ENCODE measurements at regions not wholly inside any gene's neighbourhood (a gene's known extent, or its start where the extent isn't known, plus 50 kb on each side); places are given as distances from the start of the nearest gene placed in this dataset.

DNA sequence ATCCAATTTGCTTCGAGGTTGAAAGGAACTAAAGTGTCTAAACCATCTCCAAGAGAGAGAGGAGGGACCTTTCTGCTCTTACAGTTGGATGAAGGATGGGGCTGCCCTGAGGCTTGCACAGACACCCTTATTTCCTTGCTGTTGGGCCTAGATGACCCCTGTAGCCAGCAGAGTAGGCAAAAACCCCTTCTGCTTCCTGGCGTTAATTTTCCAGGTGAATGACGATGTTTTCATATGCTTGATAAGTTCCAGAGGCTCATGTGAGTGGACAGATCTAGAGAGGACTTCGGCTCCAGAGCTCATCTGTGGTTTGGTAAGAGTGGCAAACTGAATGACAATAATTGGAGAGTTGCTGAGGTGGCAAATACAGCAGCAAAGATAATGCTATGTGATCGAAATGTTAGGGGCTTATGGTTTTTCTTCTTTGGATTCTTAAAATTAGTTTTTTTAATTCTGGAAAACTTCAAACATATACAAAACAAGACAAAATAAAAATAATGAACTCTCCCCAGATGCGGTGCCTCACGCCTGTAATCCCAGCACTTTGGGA is 98.6 kb upstream of the MAP4K3 start:
- Histone ChIP-seq H3K27me3 (ENCODE audit: control insufficient read depth, insufficient read depth, low read length) (no peaks in the 10 kb centered on the region), H3K4me3 (ENCODE audit: insufficient read depth, low read depth, low read length) (no peak overlapping the region), H3K36me3 (replicated peaks; ENCODE audit: control insufficient read depth, insufficient read depth, low read length) (no peaks in the 10 kb centered on the region)
- no peak for DNase-seq

DNA sequence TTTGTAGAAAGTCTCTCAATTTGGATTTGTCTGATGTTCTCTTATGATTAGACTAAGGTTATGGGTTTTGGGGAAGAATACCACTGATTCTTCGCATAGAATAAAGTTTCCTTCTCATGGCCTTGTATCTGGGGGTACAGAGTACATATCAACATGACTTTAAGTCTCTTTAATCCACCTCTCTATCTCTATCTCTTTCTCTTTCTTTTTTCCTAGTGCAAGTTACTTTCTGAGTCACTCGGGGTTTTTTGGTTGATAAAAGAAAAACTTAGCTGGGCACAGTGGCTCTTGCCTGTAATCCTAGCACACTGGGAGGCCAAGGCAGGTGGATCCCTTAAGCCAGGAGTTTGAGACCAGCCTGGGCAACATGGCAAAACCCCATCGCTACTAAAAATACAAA is 100.1 kb upstream of the MAP4K3 start:
- no peak overlapping the region for H3K4me3 ChIP-seq (ENCODE audit: insufficient read depth, low read depth, low read length)
- no peaks in the 10 kb centered on the region for H3K27me3 ChIP-seq (ENCODE audit: control insufficient read depth, insufficient read depth, low read length)
- no peak for DNase-seq
- H3K36me3 ChIP-seq (replicated peaks; ENCODE audit: control insufficient read depth, insufficient read depth, low read length): no peaks in the 10 kb centered on the region

DNA sequence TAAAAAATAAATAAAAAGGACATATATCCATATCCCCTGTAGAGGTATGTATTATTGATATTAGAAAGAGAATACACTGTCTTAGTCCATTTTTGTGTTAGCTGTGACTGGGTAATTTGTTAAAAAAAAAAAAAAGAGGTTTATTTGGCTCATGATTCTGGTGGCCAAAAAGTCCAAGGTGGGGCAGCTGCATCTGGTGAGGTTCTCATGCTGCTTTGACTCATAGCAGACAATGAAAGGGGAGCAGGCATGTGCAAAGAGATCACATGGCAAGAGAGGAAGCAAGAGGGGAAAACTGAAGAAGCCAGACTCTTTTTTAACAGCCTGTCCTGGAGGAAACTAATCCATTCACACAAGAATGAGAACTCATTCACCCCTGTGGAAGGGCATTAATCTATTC is 101.6 kb upstream of the MAP4K3 start:
- Histone ChIP-seq H3K36me3 (replicated peaks; ENCODE audit: control insufficient read depth, insufficient read depth, low read length) (no peaks in the 10 kb centered on the region), H3K4me3 (ENCODE audit: insufficient read depth, low read depth, low read length) (no peak overlapping the region), H3K27me3 (ENCODE audit: control insufficient read depth, insufficient read depth, low read length) (no peaks in the 10 kb centered on the region)
- DNase-seq: no peak

DNA sequence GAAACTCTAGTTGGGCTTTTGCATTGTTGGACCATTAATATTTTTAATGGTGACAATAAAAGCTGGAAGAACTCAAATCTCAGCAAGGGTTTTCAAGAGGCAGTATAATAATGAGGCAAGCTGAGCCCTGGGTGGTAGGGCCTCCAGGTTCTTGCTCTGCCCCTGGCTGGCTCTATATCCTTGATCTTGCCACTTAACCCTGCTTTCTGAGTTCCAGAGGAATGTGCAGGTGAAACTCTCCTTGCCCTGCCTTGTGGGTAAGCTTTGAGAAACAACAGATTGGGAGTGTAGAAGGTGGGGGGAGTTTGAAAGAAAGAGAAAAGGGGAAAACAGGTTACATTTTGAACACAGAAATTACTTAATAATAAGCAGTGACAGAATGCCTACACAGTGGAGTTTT is 103.3 kb upstream of the MAP4K3 start:
- DNase-seq: no peak
- Histone ChIP-seq H3K36me3 (replicated peaks; ENCODE audit: control insufficient read depth, insufficient read depth, low read length) (no peaks in the 10 kb centered on the region), H3K4me3 (ENCODE audit: insufficient read depth, low read depth, low read length) (no peak overlapping the region), H3K27me3 (ENCODE audit: control insufficient read depth, insufficient read depth, low read length) (no peaks in the 10 kb centered on the region)

DNA sequence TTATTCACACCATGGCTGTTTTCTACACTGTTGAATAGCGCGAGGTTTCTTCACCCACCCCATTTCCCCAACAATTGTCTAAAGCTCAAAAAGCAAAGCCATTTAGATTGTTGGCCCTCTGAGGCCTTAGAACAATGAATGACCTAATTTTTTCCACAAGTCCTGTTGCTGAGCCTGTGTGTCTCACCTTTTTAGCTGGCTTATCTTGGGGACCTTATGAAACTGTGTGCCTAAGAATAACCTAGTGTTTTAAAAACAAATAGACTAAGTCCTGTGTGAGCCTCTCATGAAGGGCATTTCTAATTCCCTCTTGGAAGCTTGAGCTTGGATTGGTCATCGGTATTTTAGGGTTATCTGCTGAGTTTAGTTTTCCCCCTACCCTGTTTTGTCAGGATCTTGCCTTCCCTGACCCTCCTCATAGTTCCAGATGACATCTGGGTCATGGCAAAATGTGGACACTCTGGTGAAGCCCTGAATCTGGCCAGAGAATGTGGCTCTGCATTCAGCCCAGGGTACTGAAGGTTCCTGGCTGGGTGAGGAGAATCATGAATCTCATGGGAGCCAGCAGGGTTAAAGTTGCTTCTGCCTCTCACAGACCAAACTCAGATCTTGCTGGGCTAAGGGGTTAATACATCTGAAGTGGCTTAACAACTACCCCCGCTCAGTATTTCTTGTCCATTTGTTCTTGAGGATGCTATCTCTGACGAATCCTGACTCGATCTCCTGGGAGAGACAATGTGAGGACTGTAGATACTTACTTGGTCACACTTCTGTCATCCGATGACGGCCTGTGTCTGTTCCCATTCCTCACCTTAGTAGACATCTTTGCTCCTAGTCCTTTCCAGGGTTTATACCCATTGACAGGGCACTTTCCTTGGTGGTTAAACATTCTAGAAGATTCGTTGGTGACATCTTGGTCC is 104.2 kb upstream of the MAP4K3 start:
- no peaks in the 10 kb centered on the region for H3K36me3 ChIP-seq (replicated peaks; ENCODE audit: control insufficient read depth, insufficient read depth, low read length)
- no peak overlapping the region for H3K4me3 ChIP-seq (ENCODE audit: insufficient read depth, low read depth, low read length)
- DNase-seq: no peak
- H3K27me3 ChIP-seq (ENCODE audit: control insufficient read depth, insufficient read depth, low read length): no peaks in the 10 kb centered on the region

DNA sequence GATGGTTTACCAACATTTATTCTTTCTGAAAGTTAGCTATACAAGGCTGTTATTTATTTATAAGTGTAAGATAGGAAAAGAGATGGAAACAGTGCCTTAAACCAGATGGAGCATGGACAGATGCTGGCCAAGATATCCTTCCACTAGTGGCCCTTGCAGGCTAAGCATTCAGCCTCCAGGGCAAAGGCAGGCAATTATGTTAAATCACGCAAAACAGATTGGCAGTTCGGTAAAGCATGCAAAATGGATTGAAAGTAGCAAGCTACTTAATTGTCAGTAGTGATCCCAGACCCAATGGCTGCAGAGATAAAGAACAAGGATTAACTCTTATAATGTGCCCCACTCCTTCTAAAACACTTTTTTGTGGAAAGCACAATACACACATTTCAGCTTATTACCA is 105.4 kb upstream of the MAP4K3 start:
- no peak overlapping the region for H3K4me3 ChIP-seq (ENCODE audit: insufficient read depth, low read depth, low read length)
- H3K27me3 ChIP-seq (ENCODE audit: control insufficient read depth, insufficient read depth, low read length): no peaks in the 10 kb centered on the region
- no peaks in the 10 kb centered on the region for H3K36me3 ChIP-seq (replicated peaks; ENCODE audit: control insufficient read depth, insufficient read depth, low read length)
- no peak for DNase-seq

DNA sequence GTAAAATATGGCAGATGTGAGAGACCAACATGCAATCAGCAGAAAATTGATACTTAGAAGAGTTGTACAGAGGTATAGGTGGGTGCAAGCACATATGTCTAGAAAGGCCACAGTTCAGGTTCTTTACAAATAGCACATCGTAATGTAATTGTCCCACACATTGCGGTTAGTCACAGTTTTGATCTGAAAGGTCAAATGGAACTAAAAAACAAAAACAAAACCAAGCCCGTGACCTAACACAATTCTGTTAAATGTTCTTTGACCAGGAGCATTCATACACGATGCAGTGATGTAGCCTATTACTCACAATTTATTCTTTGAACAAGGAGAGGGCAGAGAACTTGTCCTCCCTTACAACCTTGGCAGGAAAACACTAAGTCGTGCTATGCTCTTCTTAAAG is 108.9 kb upstream of the MAP4K3 start:
- Histone ChIP-seq H3K36me3 (replicated peaks; ENCODE audit: control insufficient read depth, insufficient read depth, low read length) (no peaks in the 10 kb centered on the region; the same call in 1 of the 2 replicates), H3K4me3 (ENCODE audit: insufficient read depth, low read depth, low read length) (no peak overlapping the region), H3K27me3 (ENCODE audit: control insufficient read depth, insufficient read depth, low read length) (no peaks in the 10 kb centered on the region)
- DNase-seq: no peak

DNA sequence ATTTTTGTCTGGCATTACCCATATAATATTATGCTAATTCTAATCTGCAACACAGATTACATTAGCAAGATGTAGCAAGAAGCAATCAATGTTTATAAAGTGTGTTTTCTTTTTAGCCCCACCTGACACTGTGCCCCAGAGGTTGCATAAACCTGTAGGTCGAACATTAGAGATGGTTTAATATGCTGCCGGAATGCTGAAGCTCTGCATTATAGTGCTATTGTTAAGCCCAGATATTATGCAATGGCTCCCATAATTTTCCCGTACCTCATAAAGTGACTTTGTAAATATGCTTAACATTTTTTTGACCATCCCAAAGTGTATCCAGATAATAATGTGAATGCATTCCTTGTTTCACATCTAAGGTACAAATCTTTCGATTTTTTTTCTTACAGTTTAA is 109.3 kb upstream of the MAP4K3 start:
- Histone ChIP-seq H3K27me3 (ENCODE audit: control insufficient read depth, insufficient read depth, low read length) (no peaks in the 10 kb centered on the region), H3K36me3 (replicated peaks; ENCODE audit: control insufficient read depth, insufficient read depth, low read length) (no peaks in the 10 kb centered on the region; the same call in 1 of the 2 replicates), H3K4me3 (ENCODE audit: insufficient read depth, low read depth, low read length) (no peak overlapping the region)
- DNase-seq: no peak

DNA sequence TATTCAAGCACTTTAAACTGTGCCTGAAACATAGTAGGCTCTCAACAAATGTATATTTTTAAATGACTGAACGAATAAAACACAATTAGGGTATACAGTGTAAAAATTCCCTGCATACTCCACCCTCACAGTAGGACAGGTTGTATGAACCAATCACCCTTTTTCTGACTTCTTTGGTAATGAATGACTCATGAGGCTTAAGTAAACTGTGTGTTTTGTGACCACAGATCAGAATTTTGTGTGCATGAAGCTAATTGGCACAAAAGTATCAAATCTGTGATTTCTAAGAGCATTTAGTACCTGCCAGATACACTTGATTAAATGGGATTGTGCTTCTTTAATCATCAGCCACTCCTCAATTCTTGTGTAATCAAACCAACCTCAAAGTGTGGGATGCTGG is 109.9 kb upstream of the MAP4K3 start:
- DNase-seq: no peak
- H3K27me3 ChIP-seq (ENCODE audit: control insufficient read depth, insufficient read depth, low read length): no peaks in the 10 kb centered on the region
- H3K36me3 ChIP-seq (replicated peaks; ENCODE audit: control insufficient read depth, insufficient read depth, low read length): no peaks in the 10 kb centered on the region; the same call in 1 of the 2 replicates
- H3K4me3 ChIP-seq (ENCODE audit: insufficient read depth, low read depth, low read length): no peak overlapping the region

DNA sequence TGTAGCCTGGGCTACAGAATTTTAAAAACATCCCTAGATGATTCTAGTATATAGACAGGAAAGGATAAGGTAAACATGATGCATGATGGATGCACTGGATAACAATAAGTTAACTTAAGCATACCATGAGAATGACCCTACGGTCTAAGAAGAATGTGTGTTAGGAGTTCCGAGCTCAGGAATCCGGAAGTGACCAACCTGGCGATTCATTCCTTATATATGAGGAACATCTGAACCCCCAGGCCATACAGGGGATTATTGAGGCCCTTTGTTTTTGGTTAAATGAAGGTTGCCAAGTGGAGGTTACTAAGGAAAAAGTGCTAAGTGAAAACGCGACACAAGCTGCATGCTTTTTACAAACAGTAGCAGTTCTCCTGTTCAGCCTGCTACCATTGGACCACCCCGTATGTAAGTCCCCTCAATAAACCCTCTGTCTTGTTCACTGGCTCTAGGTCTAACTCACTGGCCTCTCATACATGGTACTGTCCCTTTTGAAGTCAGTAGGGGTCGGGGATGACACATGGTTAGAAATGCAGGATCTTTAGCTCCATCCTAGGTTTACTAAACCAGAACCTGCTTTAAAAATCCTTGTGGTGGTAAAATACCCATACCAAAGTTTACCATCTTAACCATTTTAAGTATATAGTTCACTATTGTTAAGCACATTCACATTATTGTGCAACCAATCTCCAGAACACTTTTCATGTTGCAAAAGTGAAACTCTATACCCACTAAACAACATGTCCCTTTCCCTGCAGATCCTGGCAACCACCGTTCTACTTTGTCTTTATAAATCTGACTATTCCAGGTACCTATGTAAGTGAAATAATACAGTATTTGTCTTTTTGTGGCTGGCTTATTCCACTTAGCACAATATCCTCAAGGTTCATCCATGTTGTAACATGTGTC is 111.0 kb upstream of the MAP4K3 start:
- no peak for DNase-seq
- H3K27me3 ChIP-seq (ENCODE audit: control insufficient read depth, insufficient read depth, low read length): no peaks in the 10 kb centered on the region
- no peaks in the 10 kb centered on the region; the same call in 1 of the 2 replicates for H3K36me3 ChIP-seq (replicated peaks; ENCODE audit: control insufficient read depth, insufficient read depth, low read length)
- H3K4me3 ChIP-seq (ENCODE audit: insufficient read depth, low read depth, low read length): no peak overlapping the region

- Histone ChIP-seq H3K27me3 (ENCODE audit: control insufficient read depth, insufficient read depth, low read length) (no peaks in the 10 kb centered on the region), H3K36me3 (replicated peaks; ENCODE audit: control insufficient read depth, insufficient read depth, low read length) (no peaks in the 10 kb centered on the region; the same call in 1 of the 2 replicates), H3K4me3 (ENCODE audit: insufficient read depth, low read depth, low read length) (no peak overlapping the region)
- DNase-seq: no peak
Observed at GRCh38 chr2:39549000-39549399, 111.9 kb upstream of the MAP4K3 start.

DNA sequence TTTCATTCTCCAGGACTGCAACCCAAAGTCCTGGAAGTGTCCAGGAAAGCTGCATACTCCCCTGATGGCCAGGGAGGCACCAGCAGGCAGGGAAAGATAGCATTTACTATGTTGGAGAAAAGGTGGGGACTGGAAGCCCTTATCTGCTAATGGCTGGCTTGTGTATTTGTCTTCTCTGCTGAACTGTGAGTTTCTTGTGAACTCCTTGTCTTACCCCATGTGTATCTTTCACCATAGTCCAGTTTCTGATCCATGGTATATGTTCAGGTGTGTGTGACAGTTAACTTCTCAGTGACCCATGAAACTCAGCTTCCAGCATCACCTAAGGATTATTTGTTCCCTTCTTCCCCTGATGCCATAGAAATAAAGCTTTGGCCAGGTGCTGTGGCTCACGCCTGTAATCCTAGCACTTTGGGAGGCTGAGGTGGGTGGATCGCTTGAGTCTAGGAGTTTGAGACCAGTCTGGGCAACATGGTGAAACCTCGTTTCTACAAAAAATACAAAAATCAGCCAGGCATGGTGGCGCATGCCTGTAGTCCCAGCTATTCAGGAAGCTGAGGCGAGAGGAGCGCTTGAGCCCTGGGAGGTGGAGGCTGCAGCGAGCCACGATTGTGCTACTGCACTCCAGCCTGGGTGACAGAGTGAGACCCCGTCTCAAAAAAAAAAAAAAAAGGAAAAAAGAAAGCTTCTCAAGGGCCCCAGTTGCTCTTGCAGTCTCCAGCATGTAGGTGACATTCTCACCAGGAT is 112.8 kb upstream of the MAP4K3 start:
- DNase-seq: no peak
- Histone ChIP-seq H3K4me3 (ENCODE audit: insufficient read depth, low read depth, low read length) (no peak overlapping the region), H3K27me3 (ENCODE audit: control insufficient read depth, insufficient read depth, low read length) (no peaks in the 10 kb centered on the region), H3K36me3 (replicated peaks; ENCODE audit: control insufficient read depth, insufficient read depth, low read length) (no peaks in the 10 kb centered on the region; the same call in 1 of the 2 replicates)

DNA sequence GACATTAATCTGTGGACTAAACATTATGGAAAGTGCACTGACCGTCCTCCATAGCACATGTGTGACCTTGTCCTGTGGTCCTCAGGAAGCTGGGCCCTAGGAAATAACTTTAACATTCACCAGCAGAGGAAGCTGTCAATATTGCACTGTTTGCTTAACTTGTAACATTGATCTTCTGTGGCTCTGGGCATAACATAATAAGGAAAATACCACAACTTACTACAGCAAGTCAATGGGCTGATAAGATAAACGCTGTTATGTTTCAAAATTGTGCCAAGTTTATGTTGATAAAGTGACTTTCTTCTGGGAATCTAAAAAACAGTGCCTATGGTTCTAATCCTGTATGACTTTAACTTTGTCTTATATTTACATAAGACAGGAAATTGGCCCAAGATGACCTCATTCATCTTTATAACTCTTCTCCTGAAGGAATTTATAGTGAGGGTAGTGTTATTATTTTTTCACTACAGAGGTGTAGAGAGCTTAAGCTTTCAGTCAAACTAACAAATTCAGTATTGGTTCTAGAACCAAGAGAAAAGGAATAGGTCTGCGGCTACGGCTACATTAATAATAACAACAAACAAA is 113.7 kb upstream of the MAP4K3 start:
- Histone ChIP-seq H3K4me3 (ENCODE audit: insufficient read depth, low read depth, low read length) (no peak overlapping the region), H3K27me3 (ENCODE audit: control insufficient read depth, insufficient read depth, low read length) (no peaks in the 10 kb centered on the region), H3K36me3 (replicated peaks; ENCODE audit: control insufficient read depth, insufficient read depth, low read length) (no peaks in the 10 kb centered on the region; the same call in 1 of the 2 replicates)
- no peak for DNase-seq

DNA sequence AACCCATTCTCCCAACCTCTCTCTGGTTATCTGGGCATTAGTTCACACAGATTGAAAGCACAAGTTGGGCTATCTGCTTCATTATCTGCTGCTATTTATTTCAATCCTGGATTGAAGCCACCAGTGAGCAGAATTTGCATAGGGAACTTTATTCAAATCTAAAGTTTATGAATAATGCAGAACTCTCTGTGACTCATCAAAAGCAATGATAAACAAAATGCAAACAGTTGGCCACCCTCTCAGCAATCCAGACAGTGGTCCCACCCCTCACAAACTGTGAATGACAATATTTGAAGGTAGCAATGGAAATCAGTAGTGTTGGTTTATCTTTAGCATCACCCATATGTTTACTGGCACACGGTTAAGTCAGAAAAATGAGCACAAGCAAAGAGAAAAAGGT is 106.8 kb upstream of the TMEM178A start:
- no peaks in the 10 kb centered on the region for H3K27me3 ChIP-seq (ENCODE audit: control insufficient read depth, insufficient read depth, low read length)
- no peaks in the 10 kb centered on the region for H3K36me3 ChIP-seq (replicated peaks; ENCODE audit: control insufficient read depth, insufficient read depth, low read length)
- DNase-seq: no peak
- H3K4me3 ChIP-seq (ENCODE audit: insufficient read depth, low read depth, low read length): no peak overlapping the region
